HepG2 (cell line): ENCODE measurements at regions not wholly inside any gene's neighbourhood (a gene's known extent, or its start where the extent isn't known, plus 50 kb on each side); places are given as distances from the start of the nearest gene placed in this dataset.

Experiments
- ATAC-seq: fragments of 200-7000 bp; cut with Tn5 transposase; 3 replicates; pipeline ENCODE4 v1.9.1; 2020; ENCODE audit warnings: mild to moderate bottlenecking, moderate library complexity
- BruUV-seq: library from RNA; stranded (reverse); fragments of 400-500 nt; replicated peaks from 2 replicates; lab custom pipeline; 2021; lab: Mats Ljungman, UMichigan
- CTCF ChIA-PET: fragments of 300-600 bp; formaldehyde crosslinking; extraction: SDS; loops from one replicate; lab custom pipeline; 2021; ENCODE audit warnings: low total read pairs, inconsistent platforms, low intra/inter-chr PET ratio; lab: Yijun Ruan, JAX
- POLR2A ChIA-PET: fragments of 350-600 bp; sonication (Branson Sonifier 250); formaldehyde crosslinking; loops from one replicate; lab custom pipeline; 2020; ENCODE audit warnings: antibody characterized with exemption, inconsistent platforms; lab: Yijun Ruan, JAX
- DNase-seq: peaks from one replicate; pipeline ENCODE4 v3.0.0-alpha.2; 2015; ENCODE audit warnings: low spot score
- FAIRE-seq: peaks from 3 replicates; lab custom pipeline; 2011; peaks lifted over from hg19 to GRCh38; lab: Jason Lieb, UNC
- H2AFZ ChIP-seq: one replicate; pipeline ENCODE4 v1.6.1; 2011; ENCODE audit warnings: low read length, inconsistent platforms
- H3K27ac ChIP-seq: fragments of 300-600 bp; 3 replicates; pipeline ENCODE4 v1.8.0; 2011; ENCODE audit warnings: mixed run types, mild to moderate bottlenecking, mixed read lengths, low read length, inconsistent platforms; ENCODE audit not compliant: insufficient read depth; ENCODE audit errors: extremely low read length
- H3K27me3 ChIP-seq, 2 experiments: fragments of 200-600 bp in 1 of 2; 2 replicates in 1 of 2; 3 replicates in 1 of 2; pipeline versions ENCODE4 v1.6.0 to v1.8.0; 2011; ENCODE audit warnings: low read length in 2 of 2, mild to moderate bottlenecking in 2 of 2, moderate library complexity in 2 of 2, inconsistent platforms in 1 of 2; ENCODE audit not compliant: insufficient read depth in 2 of 2, control insufficient read depth in 1 of 2
- H3K36me3 ChIP-seq, 2 experiments: fragments of 200-600 bp in 1 of 2; replicated peaks in 1 of 2; 2 replicates in 1 of 2; 3 replicates in 1 of 2; pipeline versions ENCODE4 v1.5.1 to v1.8.0; 2011; ENCODE audit warnings: low read length in 2 of 2, inconsistent platforms in 1 of 2; ENCODE audit not compliant: insufficient read depth in 2 of 2, control insufficient read depth in 1 of 2
- H3K4me1 ChIP-seq: 2 replicates; pipeline ENCODE4 v1.5.1; 2012; ENCODE audit warnings: low read length, inconsistent platforms; ENCODE audit not compliant: insufficient read depth
- H3K4me2 ChIP-seq: 2 replicates; pipeline ENCODE4 v1.6.0; 2011; ENCODE audit warnings: low read depth, low read length, inconsistent platforms
- H3K4me3 ChIP-seq, 3 experiments: fragments of 200-600 bp in 1 of 3; sonication (generic), shearing (Covaris generic) in 1 of 3; replicated peaks in 1 of 3; 2 replicates each; pipeline ENCODE4 v1.5.1; 2011 to 2016; ENCODE audit warnings: low read length in 3 of 3, inconsistent platforms in 2 of 3, low read depth in 2 of 3, mild to moderate bottlenecking in 2 of 3, control low read depth in 1 of 3, mixed read lengths in 1 of 3; ENCODE audit not compliant: insufficient read depth in 1 of 3
- H3K79me2 ChIP-seq: one replicate; pipeline ENCODE4 v1.6.1; 2011; ENCODE audit warnings: low read length, inconsistent platforms; ENCODE audit not compliant: insufficient read depth
- H3K9ac ChIP-seq: 2 replicates; pipeline ENCODE4 v1.6.0; 2011; ENCODE audit warnings: mild to moderate bottlenecking, low read depth, low read length, inconsistent platforms; ENCODE audit not compliant: insufficient read depth
- H3K9me3 ChIP-seq: 2 replicates; pipeline ENCODE4 v1.5.1; 2012; ENCODE audit warnings: mild to moderate bottlenecking, low read length
- H4K20me1 ChIP-seq: 2 replicates; pipeline ENCODE4 v1.6.0; 2011; ENCODE audit warnings: inconsistent platforms, mild to moderate bottlenecking, low read length, moderate library complexity; ENCODE audit not compliant: insufficient read depth
- ARID5B ChIP-seq: IDR thresholded peaks from 2 replicates; pipeline ENCODE4 v1.4.0; 2020; ENCODE audit warnings: mild to moderate bottlenecking, missing genetic modification reagents
- BCL6 ChIP-seq: IDR thresholded peaks from 2 replicates; pipeline ENCODE4 v1.6.1; 2016; ENCODE audit warnings: missing genetic modification reagents, missing compliant biosample characterization
- FOXA3 ChIP-seq: IDR thresholded peaks from 2 replicates; pipeline ENCODE4 v1.6.1; 2016; ENCODE audit warnings: missing genetic modification reagents, missing compliant biosample characterization
- KAT8 ChIP-seq: IDR thresholded peaks from 2 replicates; pipeline ENCODE4 v1.6.1; 2016; ENCODE audit warnings: missing genetic modification reagents, missing compliant biosample characterization
- KLF12 ChIP-seq: sonication (generic); formaldehyde crosslinking; IDR thresholded peaks from 2 replicates; pipeline ENCODE4 v1.4.0; 2020; ENCODE audit warnings: missing genetic modification reagents, borderline replicate concordance
- MAFF ChIP-seq: IDR thresholded peaks from 2 replicates; pipeline ENCODE4 v1.6.1; 2011; ENCODE audit warnings: low read depth, low read length, improper control_type of control experiment
- MAFK ChIP-seq, 2 experiments: IDR thresholded peaks in 1 of 2; conservative IDR thresholded peaks in 1 of 2; 2 replicates each; pipeline ENCODE4 v1.6.1; 2011; ENCODE audit warnings: improper control_type of control experiment in 2 of 2, low read length in 2 of 2
- NCOA2 ChIP-seq: sonication (generic); formaldehyde crosslinking; IDR thresholded peaks from 2 replicates; pipeline ENCODE4 v1.8.0; 2022; ENCODE audit warnings: inconsistent platforms
- SETDB1 ChIP-seq: sonication (generic); formaldehyde crosslinking; IDR thresholded peaks from 2 replicates; pipeline ENCODE4 v1.5.1; 2020; ENCODE audit warnings: missing genetic modification reagents, mild to moderate bottlenecking, borderline replicate concordance
- ZBTB33 ChIP-seq: sonication (generic); formaldehyde crosslinking; IDR thresholded peaks from 2 replicates; pipeline ENCODE4 v1.4.0; 2020; ENCODE audit warnings: missing genetic modification reagents
- ZNF34 ChIP-seq: sonication (generic); formaldehyde crosslinking; IDR thresholded peaks from 2 replicates; pipeline ENCODE4 v1.4.0; 2020; ENCODE audit warnings: mild to moderate bottlenecking, missing genetic modification reagents, borderline replicate concordance
- WGBS: methylation state at CpG from one replicate; pipeline ENCODE4 v1.1.6; 2017; ENCODE audit warnings: low lambda C conversion rate; 5-methylcytosine and 5-hydroxymethylcytosine counted together
- in situ Hi-C: cut with HindIII; loops from 2 replicates; pipeline ENCODE4 v1.10.0; 2017; ENCODE audit warnings: low pct_unique_long_range_greater_than_20kb; ENCODE audit not compliant: extremely low pct_ligation_motif_present
- intact Hi-C: fragments of 100-400 bp; cut with micrococcal nuclease; formaldehyde crosslinking; loops from one replicate; pipeline ENCODE4 v1.10.0; 2022; ENCODE audit not compliant: unreplicated experiment

- Histone ChIP-seq H3K27me3 (no peaks in the 10 kb centered on the region), H3K4me2 (no peak overlapping the region), H3K4me1 (peaks cover 12% of the 10 kb centered on the region; the same call in 1 of the 2 replicates), H3K9ac (no peak overlapping the region), H2AFZ (no peak overlapping the region), H3K36me3 (no peaks in the 10 kb centered on the region), H3K4me3 (no peak overlapping the region), H3K9me3 (no peaks in the 10 kb centered on the region), H3K27ac (no peak overlapping the region), H3K79me2 (no peaks in the 10 kb centered on the region), H4K20me1 (no peaks in the 10 kb centered on the region)
- ATAC-seq (no peak), FAIRE-seq (no peak), DNase-seq (no peak)
- TF ChIP-seq MAFF (peak; percentile 94), ZBTB33 (CRISPR knock-in tag) (no peak), MAFK (conservative IDR thresholded peaks at IDR 0.05 in 1 of 2, IDR thresholded peaks at IDR 0.05 in 1 of 2; ENCODE audit: low read length in 2 of 2) (peak; percentile 96 to 97)
- no TSS peak for BruUV-seq
- in situ Hi-C loops: no loop called here
- ChIA-PET CTCF (no interaction called here), POLR2A (no interaction called here)
- intact Hi-C loops: no loop called here
- WGBS: 27% methylated on average over 3 of the region's 3 CpGs
Measured at GRCh38 chr2:208793434-208793833, 386.8 kb downstream of the PTH2R start.

- intact Hi-C loops (no loop called here), in situ Hi-C loops (no loop called here)
- Histone ChIP-seq H3K9ac (no peak overlapping the region), H4K20me1 (no peaks in the 10 kb centered on the region), H3K27me3 (no peaks in the 10 kb centered on the region), H3K4me2 (no peak overlapping the region), H3K4me1 (peaks cover 12% of the 10 kb centered on the region; the same call in 1 of the 2 replicates), H2AFZ (no peak overlapping the region), H3K27ac (no peak overlapping the region), H3K4me3 (no peak overlapping the region), H3K36me3 (no peaks in the 10 kb centered on the region), H3K79me2 (no peaks in the 10 kb centered on the region), H3K9me3 (no peaks in the 10 kb centered on the region)
- ChIA-PET POLR2A (no interaction called here), CTCF (no interaction called here)
- BruUV-seq: no TSS peak
- WGBS: 0% methylated on average over 4 of the region's 4 CpGs
- FAIRE-seq (no peak), ATAC-seq (peak; percentile 36), DNase-seq (peak; percentile 39)
- 0 out of 2 replicates have a peak, but pooled peaks have one; percentile 19 for TF ChIP-seq NCOA2 (CRISPR knock-in tag)
- 0 out of 2 replicates have a peak, but pooled peaks have one; percentile 7 for TF ChIP-seq FOXA3 (CRISPR knock-in tag)
- TF ChIP-seq ARID5B (CRISPR knock-in tag): 0 out of 2 replicates have a peak, but pooled peaks have one; percentile 18
- 0 out of 2 replicates have a peak, but pooled peaks have one; percentile 23 for TF ChIP-seq KAT8 (CRISPR knock-in tag)
- TF ChIP-seq BCL6 (CRISPR knock-in tag): peak; percentile 89
- no peak for TF ChIP-seq KLF12
- TF ChIP-seq ZNF34 (CRISPR knock-in tag): no peak
- TF ChIP-seq SETDB1 (CRISPR knock-in tag): no peak
Measured at GRCh38 chr2:208794288-208794975, 387.8 kb downstream of the PTH2R start.
